ENCODE measurements at regions not wholly inside any gene's neighbourhood (a gene's known extent, or its start where the extent isn't known, plus 50 kb on each side); places are given as distances from the start of the nearest gene placed in this dataset.
"Not testable (repeated sequence)": the region's sequence is repeated elsewhere in the genome, so short reads cannot be mapped to it uniquely, and the experiment has no call there.

- H3K4me3 ChIP-seq (ENCODE audit: low read length); CTCF ChIA-PET; H3K9me3 ChIP-seq (ENCODE audit: control insufficient read depth in 2 of 3, low read length in 3 of 3); H3K4me1 ChIP-seq (ENCODE audit: control insufficient read depth in 2 of 2, insufficient read depth in 2 of 2, low read length in 2 of 2); H3K4me3 Mint-ChIP-seq; H3K36me3 ChIP-seq (ENCODE audit: control insufficient read depth in 2 of 3, insufficient read depth in 3 of 3, low read length in 3 of 3); H3K27me3 ChIP-seq (ENCODE audit: control insufficient read depth in 2 of 2, insufficient read depth in 2 of 2, low read length in 2 of 2); H3K27ac Mint-ChIP-seq; DNase-seq; H3K27ac ChIP-seq (ENCODE audit: low read depth, low read length); H3K4me1 Mint-ChIP-seq; H3K36me3 Mint-ChIP-seq; H3K27me3 Mint-ChIP-seq; intact Hi-C loops (cut with micrococcal nuclease); POLR2A ChIA-PET; ATAC-seq: not testable (repeated sequence)
- H3K9me3 Mint-ChIP-seq = peaks cover 0 to 12% (median 5%) of the 10 kb centered on the region in 11 donors
Measured at GRCh38 chr6:51224580-51225240, 406.0 kb downstream of the TFAP2B start.

GRCh38 chr6:51241376-51241775 lies 422.7 kb downstream of the TFAP2B start:
- no peak overlapping the region for H3K27ac Mint-ChIP-seq
- H3K4me1 Mint-ChIP-seq = no peaks in the 10 kb centered on the region
- H3K9me3 Mint-ChIP-seq = peaks cover 0 to 15% (median 2%) of the 10 kb centered on the region in 11 donors
- ChIA-PET POLR2A (no interaction called here), CTCF (no interaction called here)
- H3K36me3 Mint-ChIP-seq = no peaks in the 10 kb centered on the region
- Histone ChIP-seq H3K27ac (ENCODE audit: low read depth, low read length) (no peak overlapping the region), H3K4me1 (ENCODE audit: control insufficient read depth in 2 of 2, insufficient read depth in 2 of 2, low read length in 2 of 2) (no peaks in the 10 kb centered on the region), H3K27me3 (ENCODE audit: control insufficient read depth in 2 of 2, insufficient read depth in 2 of 2, low read length in 2 of 2) (no peaks in the 10 kb centered on the region), H3K36me3 (ENCODE audit: control insufficient read depth in 2 of 3, insufficient read depth in 3 of 3, low read length in 3 of 3) (no peaks in the 10 kb centered on the region), H3K4me3 (ENCODE audit: low read length) (no peak overlapping the region), H3K9me3 (ENCODE audit: control insufficient read depth in 2 of 3, low read length in 3 of 3) (no peaks in the 10 kb centered on the region)
- H3K4me3 Mint-ChIP-seq = no peak overlapping the region
- intact Hi-C loops (cut with micrococcal nuclease) = no loop called here
- no peaks in the 10 kb centered on the region for H3K27me3 Mint-ChIP-seq
- ATAC-seq (no peak), DNase-seq (no peak)

- no peak overlapping the region for H3K27ac ChIP-seq (ENCODE audit: low read depth, low read length)
- no peaks in the 10 kb centered on the region for H3K9me3 ChIP-seq (ENCODE audit: control insufficient read depth in 2 of 3, low read length in 3 of 3)
- Mint-ChIP-seq H3K36me3 (peaks cover 0 to 3% (median 0%) of the 10 kb centered on the region in 5 donors), H3K9me3 (peaks cover 0 to 12% (median 0%) of the 10 kb centered on the region in 11 donors), H3K4me1 (no peaks in the 10 kb centered on the region), H3K27me3 (no peaks in the 10 kb centered on the region), H3K4me3 (no peak overlapping the region), H3K27ac (no peak overlapping the region)
- no peaks in the 10 kb centered on the region for H3K27me3 ChIP-seq (ENCODE audit: control insufficient read depth in 2 of 2, insufficient read depth in 2 of 2, low read length in 2 of 2)
- intact Hi-C loops (cut with micrococcal nuclease) = no loop called here
- H3K4me1 ChIP-seq (ENCODE audit: control insufficient read depth in 2 of 2, insufficient read depth in 2 of 2, low read length in 2 of 2) = no peaks in the 10 kb centered on the region
- ChIA-PET CTCF (no interaction called here), POLR2A (no interaction called here)
- no peak for ATAC-seq
- H3K4me3 ChIP-seq (ENCODE audit: low read length) = no peak overlapping the region
- DNase-seq = no peak
- H3K36me3 ChIP-seq (ENCODE audit: control insufficient read depth in 2 of 3, insufficient read depth in 3 of 3, low read length in 3 of 3) = no peaks in the 10 kb centered on the region
Measured at GRCh38 chr6:51249798-51250197, 431.1 kb downstream of the TFAP2B start.

GRCh38 chr6:51250317-51250716 lies 431.6 kb downstream of the TFAP2B start:
- Histone ChIP-seq H3K4me3 (ENCODE audit: low read length) (no peak overlapping the region), H3K27me3 (ENCODE audit: control insufficient read depth in 2 of 2, insufficient read depth in 2 of 2, low read length in 2 of 2) (no peaks in the 10 kb centered on the region), H3K36me3 (ENCODE audit: control insufficient read depth in 2 of 3, insufficient read depth in 3 of 3, low read length in 3 of 3) (no peaks in the 10 kb centered on the region), H3K9me3 (ENCODE audit: control insufficient read depth in 2 of 3, low read length in 3 of 3) (no peaks in the 10 kb centered on the region), H3K4me1 (ENCODE audit: control insufficient read depth in 2 of 2, insufficient read depth in 2 of 2, low read length in 2 of 2) (no peaks in the 10 kb centered on the region), H3K27ac (ENCODE audit: low read depth, low read length) (no peak overlapping the region)
- CTCF ChIA-PET = no interaction called here
- peaks cover 0 to 10% (median 0%) of the 10 kb centered on the region in 11 donors for H3K9me3 Mint-ChIP-seq
- H3K36me3 Mint-ChIP-seq = peaks cover 0 to 3% (median 0%) of the 10 kb centered on the region in 5 donors
- no peaks in the 10 kb centered on the region for H3K27me3 Mint-ChIP-seq
- no peak overlapping the region for H3K4me3 Mint-ChIP-seq
- POLR2A ChIA-PET = no interaction called here
- no peak overlapping the region for H3K27ac Mint-ChIP-seq
- DNase-seq = no peak
- ATAC-seq = no peak
- no peaks in the 10 kb centered on the region for H3K4me1 Mint-ChIP-seq
- intact Hi-C loops (cut with micrococcal nuclease) = no loop called here

- no peaks in the 10 kb centered on the region for H3K27me3 Mint-ChIP-seq
- no peak for DNase-seq
- H3K27ac ChIP-seq (ENCODE audit: low read depth, low read length) = no peak overlapping the region
- peaks cover 0 to 4% (median 0%) of the 10 kb centered on the region in 11 donors for H3K9me3 Mint-ChIP-seq
- ChIA-PET CTCF (no interaction called here), POLR2A (no interaction called here)
- H3K4me1 ChIP-seq (ENCODE audit: control insufficient read depth in 2 of 2, insufficient read depth in 2 of 2, low read length in 2 of 2) = no peaks in the 10 kb centered on the region
- H3K27ac Mint-ChIP-seq = no peak overlapping the region
- no peaks in the 10 kb centered on the region for H3K36me3 Mint-ChIP-seq
- no peaks in the 10 kb centered on the region for H3K9me3 ChIP-seq (ENCODE audit: control insufficient read depth in 2 of 3, low read length in 3 of 3)
- no peaks in the 10 kb centered on the region for H3K36me3 ChIP-seq (ENCODE audit: control insufficient read depth in 2 of 3, insufficient read depth in 3 of 3, low read length in 3 of 3)
- H3K4me1 Mint-ChIP-seq = no peaks in the 10 kb centered on the region
- H3K4me3 Mint-ChIP-seq = no peak overlapping the region
- no peak overlapping the region for H3K4me3 ChIP-seq (ENCODE audit: low read length)
- intact Hi-C loops (cut with micrococcal nuclease) = no loop called here
- no peak for ATAC-seq
- H3K27me3 ChIP-seq (ENCODE audit: control insufficient read depth in 2 of 2, insufficient read depth in 2 of 2, low read length in 2 of 2) = no peaks in the 10 kb centered on the region
Measured at GRCh38 chr6:51257938-51258337, 439.3 kb downstream of the TFAP2B start.

GRCh38 chr6:51260003-51260402 lies 441.3 kb downstream of the TFAP2B start:
- Mint-ChIP-seq H3K9me3 (peaks cover 0 to 4% (median 0%) of the 10 kb centered on the region in 11 donors), H3K27ac (no peak overlapping the region), H3K4me1 (no peaks in the 10 kb centered on the region), H3K4me3 (no peak overlapping the region), H3K27me3 (no peaks in the 10 kb centered on the region), H3K36me3 (no peaks in the 10 kb centered on the region)
- Histone ChIP-seq H3K27me3 (ENCODE audit: control insufficient read depth in 2 of 2, insufficient read depth in 2 of 2, low read length in 2 of 2) (no peaks in the 10 kb centered on the region), H3K4me1 (ENCODE audit: control insufficient read depth in 2 of 2, insufficient read depth in 2 of 2, low read length in 2 of 2) (no peaks in the 10 kb centered on the region), H3K27ac (ENCODE audit: low read depth, low read length) (no peak overlapping the region), H3K4me3 (ENCODE audit: low read length) (no peak overlapping the region), H3K9me3 (ENCODE audit: control insufficient read depth in 2 of 3, low read length in 3 of 3) (no peaks in the 10 kb centered on the region), H3K36me3 (ENCODE audit: control insufficient read depth in 2 of 3, insufficient read depth in 3 of 3, low read length in 3 of 3) (no peaks in the 10 kb centered on the region)
- ChIA-PET CTCF (no interaction called here), POLR2A (no interaction called here)
- intact Hi-C loops (cut with micrococcal nuclease) = no loop called here
- ATAC-seq (no peak), DNase-seq (no peak)

GRCh38 chr6:51261691-51262090 lies 443.0 kb downstream of the TFAP2B start:
- Histone ChIP-seq H3K4me1 (ENCODE audit: control insufficient read depth in 2 of 2, insufficient read depth in 2 of 2, low read length in 2 of 2) (no peaks in the 10 kb centered on the region), H3K4me3 (ENCODE audit: low read length) (no peak overlapping the region), H3K27ac (ENCODE audit: low read depth, low read length) (no peak overlapping the region), H3K27me3 (ENCODE audit: control insufficient read depth in 2 of 2, insufficient read depth in 2 of 2, low read length in 2 of 2) (no peaks in the 10 kb centered on the region), H3K36me3 (ENCODE audit: control insufficient read depth in 2 of 3, insufficient read depth in 3 of 3, low read length in 3 of 3) (no peaks in the 10 kb centered on the region), H3K9me3 (ENCODE audit: control insufficient read depth in 2 of 3, low read length in 3 of 3) (no peaks in the 10 kb centered on the region)
- ChIA-PET CTCF (no interaction called here), POLR2A (no interaction called here)
- no peaks in the 10 kb centered on the region for H3K27me3 Mint-ChIP-seq
- no peak overlapping the region for H3K4me3 Mint-ChIP-seq
- intact Hi-C loops (cut with micrococcal nuclease) = no loop called here
- H3K9me3 Mint-ChIP-seq = peaks cover 0 to 14% (median 2%) of the 10 kb centered on the region in 11 donors
- H3K4me1 Mint-ChIP-seq = peaks cover 0 to 2% (median 0%) of the 10 kb centered on the region in 7 donors
- DNase-seq (no peak), ATAC-seq (no peak)
- H3K36me3 Mint-ChIP-seq = no peaks in the 10 kb centered on the region
- H3K27ac Mint-ChIP-seq = no peak overlapping the region

Data from naive thymus-derived CD4-positive, alpha-beta T cell (primary cell).